ENCODE measurements at regions not wholly inside any gene's neighbourhood (a gene's known extent, or its start where the extent isn't known, plus 50 kb on each side); places are given as distances from the start of the nearest gene placed in this dataset.
A peak's percentile ranks its signal among the peaks of the same experiment; 100 is the strongest.
"Not testable (repeated sequence)": the region's sequence is repeated elsewhere in the genome, so short reads cannot be mapped to it uniquely, and the experiment has no call there.

GRCh38 chr1:55305735-55306134 lies 90.6 kb upstream of the USP24 start:
- DNase-seq: no peak

- no peak for DNase-seq
Measured at GRCh38 chr1:55304229-55304740, 89.1 kb upstream of the USP24 start.

DNA sequence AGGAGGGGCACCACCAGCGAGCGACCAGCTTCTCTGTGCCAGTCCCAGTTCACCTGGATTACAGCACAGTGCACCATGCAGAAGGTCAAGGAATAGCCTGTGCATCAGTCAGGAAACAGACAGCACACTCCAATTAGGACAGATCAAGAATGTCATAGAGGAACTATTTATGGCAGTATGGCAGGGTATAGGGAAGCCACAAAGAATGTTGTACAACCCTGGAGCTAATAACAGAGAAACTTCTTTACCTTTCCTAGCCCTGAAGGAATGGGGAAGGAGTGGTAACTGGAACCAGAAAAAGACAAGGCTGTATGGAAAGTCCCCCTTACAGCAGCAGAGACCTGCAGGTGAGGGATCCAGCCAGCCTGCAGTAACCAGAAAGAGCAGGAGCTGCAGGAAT lies 87.8 kb upstream of the USP24 start:
- DNase-seq: no peak

GRCh38 chr1:55301912-55302311 lies 86.7 kb upstream of the USP24 start:
- DNase-seq: no peak

GRCh38 chr1:55300975-55301374 lies 85.8 kb upstream of the USP24 start:
- no peak for DNase-seq

DNA sequence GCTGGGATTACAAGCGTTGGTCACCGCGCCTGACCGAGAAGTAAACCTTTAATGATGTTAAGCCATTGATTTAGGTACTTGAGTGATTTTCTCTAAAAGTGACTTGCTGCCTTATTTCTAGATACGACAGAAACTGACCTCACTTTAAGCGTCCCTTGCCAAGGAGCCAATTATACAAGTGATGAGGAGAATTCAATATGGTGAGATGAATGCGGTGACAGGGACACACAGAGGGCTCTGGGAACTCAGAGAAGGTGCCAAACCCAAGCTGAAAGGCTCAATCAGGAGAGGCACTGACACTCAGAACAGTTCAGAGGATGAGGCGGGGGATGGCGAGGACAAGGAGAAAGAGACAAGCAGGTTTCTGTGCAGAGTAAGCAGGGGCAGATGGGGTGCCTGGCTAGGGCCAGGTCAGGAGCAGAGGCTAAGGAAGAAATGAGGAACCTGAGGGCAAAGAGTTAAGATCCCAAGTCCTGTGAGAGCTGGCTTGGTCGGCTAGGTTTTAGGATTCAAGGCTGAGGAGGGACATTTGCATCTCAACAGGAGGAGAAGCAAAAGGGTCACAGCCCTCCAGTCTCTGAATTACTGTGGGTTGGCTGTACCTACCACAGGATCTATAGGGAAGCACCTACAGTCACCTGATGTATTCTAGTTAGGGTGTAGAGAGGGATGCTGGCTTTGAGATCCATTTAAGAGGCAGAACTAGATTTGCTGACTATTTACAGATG lies 83.2 kb upstream of the USP24 start:
- no peak for DNase-seq

GRCh38 chr1:55296247-55296646 lies 81.1 kb upstream of the USP24 start:
- DNase-seq: not testable (repeated sequence)

DNA sequence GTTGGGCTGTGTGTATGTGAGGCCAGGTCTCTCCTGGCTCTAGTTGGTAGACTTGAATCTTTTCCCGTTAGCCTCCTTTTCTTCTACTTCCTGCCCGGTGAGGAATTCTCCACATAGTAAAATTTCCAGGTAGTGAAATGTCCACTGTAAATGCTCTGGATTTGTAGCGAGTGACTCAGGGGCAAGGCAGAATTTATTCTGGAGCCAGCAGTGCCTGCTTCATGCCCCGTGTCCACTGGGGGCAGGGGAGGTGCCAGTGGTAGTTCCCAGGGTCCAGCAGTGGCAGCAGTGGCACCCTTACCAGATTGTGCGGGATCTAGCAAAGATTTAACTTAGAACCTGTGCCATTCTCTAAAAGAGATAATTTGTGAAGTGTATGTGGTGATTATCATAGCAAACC lies 74.5 kb upstream of the USP24 start:
- DNase-seq: no peak

- DNase-seq: no peak
Measured at GRCh38 chr1:55289042-55289441, 73.9 kb upstream of the USP24 start.

GRCh38 chr1:55288245-55288644 lies 73.1 kb upstream of the USP24 start:
- DNase-seq: peak; percentile 27

DNA sequence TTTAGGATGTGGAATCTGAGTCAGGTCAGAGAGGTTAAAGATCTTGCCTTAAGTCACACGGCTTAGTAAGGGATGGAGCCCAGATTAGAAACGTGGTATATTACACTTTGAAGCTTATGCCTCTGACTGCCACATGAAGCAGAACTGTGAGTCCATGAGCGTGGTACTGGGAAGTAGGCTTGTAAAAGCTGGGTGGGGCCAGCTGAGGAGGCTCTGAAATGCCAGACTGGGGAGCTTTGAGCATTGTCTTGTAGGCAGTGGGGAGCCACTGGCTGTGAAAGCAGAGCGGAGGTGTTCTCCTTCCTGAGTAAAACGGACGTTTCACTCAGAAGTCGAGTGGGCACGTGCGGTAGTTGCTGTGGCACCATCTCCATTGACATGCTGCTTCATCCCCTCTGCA lies 72.6 kb upstream of the USP24 start:
- DNase-seq: no peak

DNA sequence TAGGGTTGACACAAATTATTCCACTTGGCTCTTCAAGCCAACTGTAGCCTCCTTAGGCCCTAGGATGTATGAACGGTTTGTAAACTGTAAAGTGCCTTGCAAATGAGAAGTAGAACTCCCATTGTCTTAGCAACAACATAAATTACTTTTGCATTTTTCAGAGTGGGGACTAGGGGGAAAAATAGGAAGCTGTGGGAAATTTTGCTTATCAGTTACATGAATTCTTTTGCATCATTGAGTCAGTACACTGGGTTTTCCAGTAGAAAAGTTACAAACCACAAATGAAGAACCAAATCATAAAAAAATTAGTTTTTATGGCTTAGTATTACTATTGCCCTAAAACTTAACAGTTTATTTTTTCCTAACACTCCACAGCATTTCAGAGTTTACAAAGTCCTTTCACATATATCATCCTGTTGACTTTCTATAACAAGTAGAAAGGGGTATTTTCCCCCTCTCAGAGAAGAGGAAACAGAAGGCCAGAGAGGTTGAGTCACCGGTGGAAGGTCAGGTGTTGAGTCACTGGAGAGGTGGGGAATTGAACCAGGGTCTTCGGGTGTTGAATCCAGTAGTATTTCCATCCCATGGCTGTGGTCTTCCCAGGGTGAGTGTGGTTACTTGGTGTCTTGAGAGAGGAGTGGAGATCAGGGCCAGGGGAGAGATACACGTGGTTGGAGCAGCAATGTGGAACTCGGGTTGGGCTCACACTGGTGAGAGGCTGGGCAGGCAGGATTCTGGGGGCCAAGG lies 71.9 kb upstream of the USP24 start:
- no peak for DNase-seq

DNA sequence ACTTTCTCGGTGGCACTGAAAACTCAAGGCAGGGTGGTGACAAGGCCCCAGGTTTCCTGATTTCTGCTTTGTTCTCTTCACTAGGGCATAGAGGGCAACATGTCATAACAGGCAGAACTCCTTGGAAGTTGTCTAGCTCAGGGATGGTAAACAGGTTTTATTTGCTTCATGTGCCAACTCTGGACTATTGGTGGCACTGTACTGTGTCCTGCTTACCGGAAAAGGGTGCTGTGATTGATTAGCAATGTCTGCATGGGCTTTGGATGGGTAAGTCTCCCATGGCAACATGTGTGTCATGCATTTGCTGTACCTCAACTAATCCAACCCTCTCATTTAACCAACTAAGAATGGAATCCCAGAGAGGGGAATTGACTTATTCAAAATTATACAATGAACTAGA lies 70.7 kb upstream of the USP24 start:
- no peak for DNase-seq

GRCh38 chr1:55284856-55285255 lies 69.7 kb upstream of the USP24 start:
- DNase-seq: peak; percentile 26

- no peak for DNase-seq
Measured at GRCh38 chr1:55282058-55282457, 66.9 kb upstream of the USP24 start.

DNA sequence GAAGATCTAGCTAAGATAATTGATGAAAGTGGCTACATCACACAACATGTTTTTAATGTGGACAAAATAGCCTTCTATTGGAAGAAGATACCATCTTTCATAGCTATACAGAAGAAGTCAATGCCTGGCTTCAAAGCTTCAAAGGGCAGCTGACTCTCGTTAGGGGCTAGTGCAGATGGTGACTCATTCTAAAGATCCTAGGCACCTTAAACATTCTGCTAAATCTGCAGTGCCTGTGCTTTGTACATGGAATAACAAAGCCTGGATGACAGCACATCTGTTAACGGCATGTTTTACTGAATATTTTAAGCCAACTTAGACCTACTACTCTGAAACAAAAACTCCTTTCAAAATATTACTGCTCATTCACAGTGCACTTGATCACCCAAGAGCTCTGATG lies 65.6 kb upstream of the USP24 start:
- no peak for DNase-seq

GRCh38 chr1:55279627-55280026 lies 64.5 kb upstream of the USP24 start:
- no peak for DNase-seq

GRCh38 chr1:55278378-55278777 lies 63.2 kb upstream of the USP24 start:
- no peak for DNase-seq

DNA sequence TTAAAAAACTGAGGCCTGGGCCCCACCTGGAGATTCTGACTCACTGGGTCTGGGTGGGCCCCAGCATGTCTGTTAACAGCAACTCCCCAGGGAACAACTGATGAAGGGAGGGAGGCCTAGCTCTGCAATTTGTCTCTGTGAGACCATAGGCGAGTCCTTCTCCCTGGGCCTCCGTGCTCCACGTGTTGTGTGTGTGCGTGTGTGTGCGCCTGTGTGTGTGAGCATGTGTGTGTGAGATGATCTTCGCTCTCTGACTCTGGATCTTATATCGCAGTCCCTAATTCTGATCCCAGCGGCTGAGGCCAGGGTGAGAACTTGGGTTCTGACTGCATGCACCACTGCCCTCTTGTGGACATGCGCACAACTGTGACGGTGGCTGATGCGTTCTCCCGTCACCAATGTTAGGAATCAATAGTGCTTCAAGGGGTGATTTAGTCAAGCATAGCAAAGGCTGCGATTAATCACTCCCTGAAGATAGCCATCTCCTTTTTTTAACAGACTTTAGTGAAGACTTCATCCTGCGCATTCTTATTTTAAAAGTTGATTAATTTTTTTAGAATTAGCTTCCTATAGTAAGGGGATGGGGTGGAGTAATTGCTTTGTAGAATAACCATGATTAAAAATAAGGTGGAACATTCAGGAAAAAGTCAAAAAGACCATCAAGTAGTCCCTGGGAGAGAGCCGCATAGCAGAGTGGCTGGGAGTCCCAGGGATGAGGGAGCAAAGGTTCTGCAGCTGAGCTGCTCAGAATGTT lies 62.4 kb upstream of the USP24 start:
- peak; percentile 35 for DNase-seq

- no peak for DNase-seq
Measured at GRCh38 chr1:55276671-55277376, 61.7 kb upstream of the USP24 start.

GRCh38 chr1:55275941-55276341 lies 60.8 kb upstream of the USP24 start:
- no peak for DNase-seq

GRCh38 chr1:55275151-55275748 lies 60.1 kb upstream of the USP24 start:
- DNase-seq: no peak

DNA sequence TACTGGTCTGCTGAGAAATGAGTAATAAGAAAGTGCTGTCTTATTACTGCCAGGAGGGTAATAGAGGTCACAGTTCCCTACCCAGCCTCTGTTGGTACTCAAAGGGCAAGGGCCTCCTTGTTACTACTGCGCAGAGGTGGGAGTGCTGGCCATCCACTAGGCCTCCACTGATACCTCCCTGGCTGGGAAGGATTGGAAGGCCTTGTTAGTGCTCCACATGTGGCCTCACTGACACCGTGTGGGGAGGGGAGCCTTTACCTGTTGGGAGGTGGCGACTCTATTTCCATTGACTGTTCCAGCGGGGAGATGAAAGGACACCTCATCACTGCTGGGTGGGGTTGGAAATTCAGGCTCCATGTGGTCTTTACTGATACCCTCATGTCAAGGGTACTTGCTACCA lies 57.8 kb upstream of the USP24 start:
- no peak for DNase-seq
